ENCODE measurements at regions not wholly inside any gene's neighbourhood (a gene's known extent, or its start where the extent isn't known, plus 50 kb on each side); places are given as distances from the start of the nearest gene placed in this dataset.
"Not testable (repeated sequence)": the region's sequence is repeated elsewhere in the genome, so short reads cannot be mapped to it uniquely, and the experiment has no call there.

GRCh38 chr2:242111954-242112353, 242.4 kb downstream of the RTP5 start:
- DNase-seq (ENCODE audit: low spot score) = not testable (repeated sequence)

- not testable (repeated sequence) for DNase-seq (ENCODE audit: low spot score)
These were observed 244.0 kb downstream of the RTP5 start for GRCh38 chr2:242113492-242113891.

DNA sequence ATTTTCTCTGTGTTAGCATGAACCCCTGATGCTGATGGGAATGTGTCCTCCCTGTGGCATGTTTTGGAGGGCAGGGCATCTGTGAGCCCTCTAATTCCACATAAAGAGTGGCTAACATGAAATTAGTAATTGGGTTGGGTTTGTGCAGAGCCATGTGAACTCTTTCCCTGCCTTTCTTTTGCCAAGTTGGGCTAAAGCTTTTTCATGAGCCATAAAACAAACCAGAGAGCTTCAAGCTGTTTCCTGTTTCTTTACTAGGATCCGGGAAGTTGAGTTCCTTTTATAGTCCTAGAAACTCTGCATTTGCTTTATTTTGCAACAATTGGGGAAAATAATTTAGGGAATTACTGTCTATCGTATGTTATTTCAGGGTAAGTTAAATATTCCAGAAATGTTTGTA, 247.1 kb downstream of the RTP5 start:
- DNase-seq (ENCODE audit: low spot score) = not testable (repeated sequence)

DNA sequence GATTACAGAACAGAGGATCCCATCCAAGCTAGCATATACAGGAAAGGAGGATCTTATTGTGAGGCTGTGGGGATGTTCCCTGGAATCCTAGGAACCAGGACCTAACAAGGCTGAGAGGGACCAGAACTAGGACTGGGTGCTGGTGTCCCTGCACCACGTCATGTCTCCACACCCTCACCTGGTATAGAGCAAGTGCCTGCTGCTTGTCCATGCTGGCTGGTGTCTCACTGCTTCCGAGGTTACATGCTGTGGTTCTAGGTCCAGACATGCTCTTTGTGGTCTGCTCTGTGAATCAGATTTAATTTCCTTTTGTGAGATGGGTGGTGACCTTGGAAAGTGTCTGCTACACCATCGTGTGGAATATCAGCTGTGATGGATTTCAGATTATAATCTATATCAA, 247.8 kb downstream of the RTP5 start:
- DNase-seq (ENCODE audit: low spot score) = not testable (repeated sequence)

DNA sequence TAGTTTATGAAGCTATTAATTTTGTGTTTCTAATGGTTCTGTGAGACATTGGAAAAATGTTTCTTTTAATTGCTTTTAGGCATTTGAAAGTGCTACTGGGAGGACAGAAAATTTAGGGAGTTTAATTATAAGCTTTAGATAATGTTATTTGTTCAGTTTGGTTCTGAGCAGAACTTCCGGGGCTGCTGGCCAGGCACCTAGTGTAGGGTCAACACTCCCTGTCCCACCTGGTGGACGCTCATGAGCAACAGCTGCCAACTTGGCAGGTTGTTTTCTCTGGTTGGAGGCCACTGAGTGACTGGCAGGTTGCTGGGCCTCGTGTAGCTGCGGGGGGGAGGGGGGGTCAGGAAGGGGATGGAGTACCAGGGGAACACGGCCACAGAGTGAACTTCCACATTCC, 250.2 kb downstream of the RTP5 start:
- DNase-seq (ENCODE audit: low spot score) = not testable (repeated sequence)

- DNase-seq (ENCODE audit: low spot score) = not testable (repeated sequence)
These were observed 261.2 kb downstream of the RTP5 start for GRCh38 chr2:242130682-242131081.

DNA sequence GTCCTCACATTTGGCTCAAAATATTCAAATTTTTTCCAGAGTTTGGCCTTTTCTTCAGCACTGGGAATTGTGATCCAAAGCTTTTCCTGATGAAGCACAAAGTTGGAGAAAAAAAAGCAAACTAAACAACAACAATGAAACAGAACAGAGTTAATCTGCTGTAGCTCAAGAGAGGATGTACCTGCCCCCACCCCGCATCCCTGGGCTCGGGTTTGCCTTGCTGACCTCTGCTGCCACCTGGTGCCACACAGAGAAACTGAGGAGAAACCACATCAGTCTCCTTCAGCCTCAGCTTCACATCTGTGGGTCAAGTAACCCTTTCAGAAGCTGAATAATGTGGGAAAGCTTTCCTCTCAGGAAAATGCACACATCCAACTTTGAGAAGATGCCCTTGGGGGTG, 290.4 kb downstream of the RTP5 start:
- not testable (repeated sequence) for DNase-seq (ENCODE audit: low spot score)

- DNase-seq (ENCODE audit: low spot score) = not testable (repeated sequence)
These were observed 295.6 kb downstream of the RTP5 start for GRCh38 chr2:242165115-242165514.

DNA sequence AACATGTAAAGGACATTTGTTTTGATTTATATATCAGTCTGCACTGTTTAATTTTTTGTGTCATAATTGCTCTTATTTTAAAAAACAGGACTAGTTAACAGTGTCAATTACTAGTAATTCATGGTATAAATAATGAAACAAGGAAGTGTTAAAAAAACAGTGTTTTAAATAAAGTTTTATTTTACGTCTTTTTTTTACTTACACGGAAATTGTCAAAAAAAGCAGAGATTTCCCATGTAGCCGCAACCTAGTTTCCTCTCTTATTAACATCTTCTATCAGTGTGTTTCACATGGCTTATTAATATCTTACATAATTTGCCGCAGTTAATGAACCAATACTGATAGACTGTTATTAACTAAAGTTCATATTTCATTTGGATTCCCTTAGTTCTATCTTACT, 301.8 kb downstream of the RTP5 start:
- not testable (repeated sequence) for DNase-seq (ENCODE audit: low spot score)

All from kidney capillary endothelial cell (primary cell).